B cell (primary cell): ENCODE measurements at regions not wholly inside any gene's neighbourhood (a gene's known extent, or its start where the extent isn't known, plus 50 kb on each side); places are given as distances from the start of the nearest gene placed in this dataset.

Experiments used
- ATAC-seq: fragments of 200-7000 bp; cut with Tn5 transposase; one replicate; pipeline ENCODE4 v1.10.0; 2021; ENCODE audit warnings: low read depth, mild to moderate bottlenecking, moderate number of reproducible peaks, moderate library complexity
- CTCF ChIA-PET: fragments of 350-600 bp; sonication (Branson Sonifier 250); formaldehyde crosslinking; loops from one replicate; lab custom pipeline; 2021; ENCODE audit warnings: antibody characterized with exemption, inconsistent platforms; lab: Charles Lee
- POLR2A ChIA-PET: fragments of 350-600 bp; sonication (Branson Sonifier 250); formaldehyde crosslinking; loops from one replicate; lab custom pipeline; 2021; ENCODE audit warnings: antibody characterized with exemption; lab: Charles Lee
- DNase-seq: peaks from one replicate; pipeline ENCODE4 v3.0.0; 2013
- H2AFZ ChIP-seq: 2 replicates; pipeline ENCODE4 v1.6.1; 2012; ENCODE audit warnings: mild to moderate bottlenecking, low read depth, low read length; ENCODE audit not compliant: insufficient read depth, poor library complexity, severe bottlenecking
- H3K27ac ChIP-seq, 2 donors: 1 replicate in 1 of 2; 2 replicates in 1 of 2; pipeline ENCODE4 v1.5.1; 2012 to 2013; ENCODE audit warnings: low read length in 2 of 2, mild to moderate bottlenecking in 2 of 2, moderate library complexity in 1 of 2
- H3K27me3 ChIP-seq, 4 experiments: fragments of 200-600 bp in 1 of 4; sonication (generic) in 1 of 4; replicated peaks in 1 of 4; 1 replicate in 2 of 4; 2 replicates in 2 of 4; pipeline versions ENCODE4 v1.6.1 to v1.7.0; 2013 to 2016; ENCODE audit warnings: low read length in 3 of 4, mild to moderate bottlenecking in 2 of 4, mixed read lengths in 1 of 4, moderate library complexity in 1 of 4; ENCODE audit not compliant: insufficient read depth in 4 of 4, control insufficient read depth in 3 of 4; ENCODE audit errors: control extremely low read depth in 1 of 4
- H3K36me3 ChIP-seq, 2 experiments: replicated peaks in 1 of 2; 1 replicate in 1 of 2; 2 replicates in 1 of 2; pipeline versions ENCODE4 v1.6.1 to v1.7.1; 2013; ENCODE audit warnings: low read length in 1 of 2; ENCODE audit not compliant: insufficient read depth in 2 of 2, control insufficient read depth in 1 of 2; ENCODE audit errors: control extremely low read depth in 1 of 2, extremely low read depth in 1 of 2
- H3K4me1 ChIP-seq, 2 donors: fragments of 200-600 bp in 1 of 2; sonication (generic) in 1 of 2; 1 replicate in 1 of 2; 2 replicates in 1 of 2; pipeline versions ENCODE4 v1.5.1 to v1.6.1; 2013 to 2017; ENCODE audit warnings: low read length in 2 of 2; ENCODE audit not compliant: control insufficient read depth in 2 of 2, insufficient read depth in 2 of 2
- H3K4me2 ChIP-seq: replicated peaks from 2 replicates; pipeline ENCODE3; 2012; ENCODE audit warnings: mild to moderate bottlenecking, low read depth, low read length; ENCODE audit not compliant: poor library complexity, severe bottlenecking
- H3K4me3 ChIP-seq, 5 experiments: fragments of 200-600 bp in 1 of 5; sonication (generic) in 1 of 5; 1 replicate in 3 of 5; 2 replicates in 2 of 5; pipeline versions ENCODE4 v1.5.1 to v1.7.0; 2011 to 2016; ENCODE audit warnings: low read length in 4 of 5, mild to moderate bottlenecking in 4 of 5, low read depth in 2 of 5, control low read depth in 1 of 5, moderate library complexity in 1 of 5; ENCODE audit not compliant: insufficient read depth in 1 of 5; ENCODE audit errors: control extremely low read depth in 1 of 5, extremely low read depth in 1 of 5
- H3K79me2 ChIP-seq: fragments of 200-600 bp; sonication (generic); one replicate; pipeline ENCODE4 v1.6.0; 2016; ENCODE audit warnings: low read length; ENCODE audit not compliant: control insufficient read depth, insufficient read depth
- H3K9ac ChIP-seq: fragments of 200-600 bp; sonication (generic); 2 replicates; pipeline ENCODE4 v1.6.1; 2017; ENCODE audit warnings: mild to moderate bottlenecking, low read length, moderate library complexity
- H3K9me3 ChIP-seq, 3 donors: one replicate each; pipeline versions ENCODE4 v1.6.1 to v1.7.1; 2013; ENCODE audit warnings: low read length in 2 of 3; ENCODE audit not compliant: control insufficient read depth in 2 of 3, insufficient read depth in 1 of 3; ENCODE audit errors: control extremely low read depth in 1 of 3
- H4K20me1 ChIP-seq: 2 replicates; pipeline ENCODE4 v1.6.0; 2012; ENCODE audit warnings: mild to moderate bottlenecking, low read length; ENCODE audit not compliant: insufficient read depth, control insufficient read depth, poor library complexity, severe bottlenecking
- H3K27ac Mint-ChIP-seq: one replicate; pipeline ENCODE4 v1.8.0; 2021; ENCODE audit warnings: mixed read lengths
- H3K27me3 Mint-ChIP-seq: one replicate; pipeline ENCODE4 v1.8.0; 2021; ENCODE audit warnings: mixed read lengths
- H3K4me1 Mint-ChIP-seq: one replicate; pipeline ENCODE4 v1.8.0; 2021; ENCODE audit warnings: mixed read lengths
- H3K4me3 Mint-ChIP-seq: one replicate; pipeline ENCODE4 v1.8.0; 2021; ENCODE audit warnings: mixed read lengths
- H3K9me3 Mint-ChIP-seq: one replicate; pipeline ENCODE4 v1.8.0; 2022; ENCODE audit warnings: mixed read lengths; ENCODE audit not compliant: insufficient read depth
- CTCF ChIP-seq: fragments of 200-600 bp; IDR thresholded peaks from one replicate; pipeline ENCODE4 v1.8.0; 2022; ENCODE audit warnings: antibody characterized with exemption, mild to moderate bottlenecking
- EZH2 ChIP-seq: IDR thresholded peaks from 2 replicates; pipeline ENCODE4 v1.6.1; 2012; ENCODE audit warnings: borderline replicate concordance, low read depth, mild to moderate bottlenecking, moderate library complexity, low read length; ENCODE audit not compliant: insufficient read depth, poor library complexity, severe bottlenecking
- WGBS: methylation state at CpG from one replicate; pipeline ENCODE4 v1.1.5; 2013; ENCODE audit warnings: missing lambda C conversion rate; ENCODE audit not compliant: insufficient coverage; 5-methylcytosine and 5-hydroxymethylcytosine counted together
- intact Hi-C: fragments of 100-400 bp; cut with micrococcal nuclease; formaldehyde crosslinking; loops from one replicate; pipeline ENCODE4 v1.10.0; 2022

DNA sequence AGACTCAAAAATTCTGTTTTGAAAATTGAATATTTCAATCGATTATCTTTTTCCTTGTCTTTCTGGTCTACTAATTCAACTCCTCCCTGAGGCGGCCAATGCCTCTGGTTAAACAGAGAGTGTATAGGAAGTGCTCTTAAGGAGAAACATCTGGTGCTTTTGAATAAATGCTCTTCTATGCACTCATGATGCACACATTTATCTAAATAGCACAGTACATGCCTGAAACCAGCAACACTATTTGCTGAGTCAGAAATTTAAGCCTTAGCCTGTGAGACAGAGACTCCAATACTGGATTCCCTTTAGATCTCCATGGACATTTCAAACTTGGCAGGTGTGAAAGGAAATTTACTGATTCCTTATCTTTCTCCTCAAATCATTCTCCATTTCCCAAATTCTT, 118.6 kb downstream of the SLIT2 start:
- no peak overlapping the region for H3K4me2 ChIP-seq
- no peak for ATAC-seq
- no peak overlapping the region for H3K9ac ChIP-seq
- no peak overlapping the region for H3K27ac Mint-ChIP-seq
- H3K9me3 ChIP-seq: no peaks in the 10 kb centered on the region
- H3K27me3 ChIP-seq: no peaks in the 10 kb centered on the region
- no peaks in the 10 kb centered on the region for H3K79me2 ChIP-seq
- ChIA-PET CTCF (no interaction called here), POLR2A (no interaction called here)
- TF ChIP-seq CTCF (no peak), EZH2 (no peak)
- H3K4me3 Mint-ChIP-seq: no peak overlapping the region
- no peak for DNase-seq
- no peak overlapping the region for H2AFZ ChIP-seq
- H3K27me3 Mint-ChIP-seq: no peaks in the 10 kb centered on the region
- H3K36me3 ChIP-seq: no peaks in the 10 kb centered on the region
- no peaks in the 10 kb centered on the region for H4K20me1 ChIP-seq
- intact Hi-C loops: no loop called here
- no CpG with 5 or more reads among the region's 2 CpGs for WGBS
- H3K4me3 ChIP-seq: no peak overlapping the region
- H3K4me1 ChIP-seq: no peaks in the 10 kb centered on the region
- no peak overlapping the region for H3K27ac ChIP-seq
- no peaks in the 10 kb centered on the region for H3K4me1 Mint-ChIP-seq
- no peaks in the 10 kb centered on the region for H3K9me3 Mint-ChIP-seq

DNA sequence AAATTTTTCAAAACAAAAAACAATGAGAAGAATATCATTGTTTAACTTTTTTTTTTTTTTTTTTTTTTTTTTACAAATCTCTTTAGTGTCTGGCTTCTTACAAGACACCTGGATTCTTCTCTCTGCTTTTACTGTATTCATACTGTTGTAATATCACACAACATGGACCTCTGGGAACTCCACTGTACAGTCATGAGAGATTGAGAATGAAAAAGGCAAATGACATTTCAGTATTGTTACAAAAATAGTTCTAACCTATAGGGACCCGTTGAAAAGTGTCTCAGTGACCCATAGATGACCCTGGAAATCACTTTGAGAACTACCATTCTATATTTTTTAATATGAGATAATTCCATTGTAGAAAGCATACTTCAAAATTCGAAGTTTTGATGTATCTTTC, 124.4 kb downstream of the SLIT2 start:
- Mint-ChIP-seq H3K4me3 (no peak overlapping the region), H3K4me1 (no peaks in the 10 kb centered on the region), H3K27ac (no peak overlapping the region), H3K9me3 (no peaks in the 10 kb centered on the region), H3K27me3 (peaks cover 3% of the 10 kb centered on the region)
- TF ChIP-seq CTCF: no peak
- no peak for TF ChIP-seq EZH2
- H2AFZ ChIP-seq: no peak overlapping the region
- no peak overlapping the region for H3K9ac ChIP-seq
- WGBS: no CpG with 5 or more reads among the region's 2 CpGs
- no peaks in the 10 kb centered on the region for H3K27me3 ChIP-seq
- DNase-seq (no peak), ATAC-seq (no peak)
- H4K20me1 ChIP-seq: no peaks in the 10 kb centered on the region
- H3K36me3 ChIP-seq: no peaks in the 10 kb centered on the region
- H3K4me1 ChIP-seq: no peaks in the 10 kb centered on the region
- H3K79me2 ChIP-seq: no peaks in the 10 kb centered on the region
- H3K9me3 ChIP-seq: no peaks in the 10 kb centered on the region
- no peak overlapping the region for H3K4me2 ChIP-seq
- H3K27ac ChIP-seq: no peak overlapping the region
- no peak overlapping the region for H3K4me3 ChIP-seq
- POLR2A ChIA-PET: no interaction called here
- intact Hi-C loops: no loop called here
- CTCF ChIA-PET: no interaction called here
